ENCODE measurements at regions not wholly inside any gene's neighbourhood (a gene's known extent, or its start where the extent isn't known, plus 50 kb on each side); places are given as distances from the start of the nearest gene placed in this dataset.
A peak's percentile ranks its signal among the peaks of the same experiment; 100 is the strongest.
"Not testable (repeated sequence)": the region's sequence is repeated elsewhere in the genome, so short reads cannot be mapped to it uniquely, and the experiment has no call there.

DNA sequence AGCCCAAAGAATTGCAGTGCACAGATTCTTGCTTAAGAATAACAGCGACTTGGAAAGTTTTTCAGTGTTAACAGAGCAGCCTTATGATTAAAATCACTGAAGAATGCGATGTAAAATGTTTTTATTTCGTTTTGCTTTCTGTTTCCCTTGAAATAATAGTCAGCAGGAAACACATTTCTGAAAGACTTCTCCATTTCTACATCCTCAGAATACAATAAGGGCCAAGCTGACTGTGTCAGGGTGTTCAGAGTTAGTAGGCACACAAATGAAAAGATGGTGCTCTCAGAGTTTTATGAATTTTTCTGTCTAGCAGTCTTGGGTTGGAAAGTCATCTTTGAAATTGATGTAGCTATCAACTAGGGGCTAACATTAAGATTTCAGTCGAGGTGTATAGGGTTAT, 582.9 kb upstream of the RBFOX1 start:
- H3K4me3 ChIP-seq (ENCODE audit: low read depth, low read length) = no peak overlapping the region
- DNase-seq (ENCODE audit: low read depth) = no peak
- TF ChIP-seq, protein P1, sequence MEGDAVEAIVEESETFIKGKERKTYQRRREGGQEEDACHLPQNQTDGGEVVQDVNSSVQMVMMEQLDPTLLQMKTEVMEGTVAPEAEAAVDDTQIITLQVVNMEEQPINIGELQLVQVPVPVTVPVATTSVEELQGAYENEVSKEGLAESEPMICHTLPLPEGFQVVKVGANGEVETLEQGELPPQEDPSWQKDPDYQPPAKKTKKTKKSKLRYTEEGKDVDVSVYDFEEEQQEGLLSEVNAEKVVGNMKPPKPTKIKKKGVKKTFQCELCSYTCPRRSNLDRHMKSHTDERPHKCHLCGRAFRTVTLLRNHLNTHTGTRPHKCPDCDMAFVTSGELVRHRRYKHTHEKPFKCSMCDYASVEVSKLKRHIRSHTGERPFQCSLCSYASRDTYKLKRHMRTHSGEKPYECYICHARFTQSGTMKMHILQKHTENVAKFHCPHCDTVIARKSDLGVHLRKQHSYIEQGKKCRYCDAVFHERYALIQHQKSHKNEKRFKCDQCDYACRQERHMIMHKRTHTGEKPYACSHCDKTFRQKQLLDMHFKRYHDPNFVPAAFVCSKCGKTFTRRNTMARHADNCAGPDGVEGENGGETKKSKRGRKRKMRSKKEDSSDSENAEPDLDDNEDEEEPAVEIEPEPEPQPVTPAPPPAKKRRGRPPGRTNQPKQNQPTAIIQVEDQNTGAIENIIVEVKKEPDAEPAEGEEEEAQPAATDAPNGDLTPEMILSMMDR (IDR thresholded peaks at IDR 0.05; ENCODE audit: low read depth, low read length) = no peak
- TF ChIP-seq MYC (IDR thresholded peaks at IDR 0.05; ENCODE audit: low read depth, low read length) (no peak), POLR2A (IDR thresholded peaks at IDR 0.05; ENCODE audit: extremely low read depth, insufficient read length) (no peak)
- TF ChIP-seq, protein P2, sequence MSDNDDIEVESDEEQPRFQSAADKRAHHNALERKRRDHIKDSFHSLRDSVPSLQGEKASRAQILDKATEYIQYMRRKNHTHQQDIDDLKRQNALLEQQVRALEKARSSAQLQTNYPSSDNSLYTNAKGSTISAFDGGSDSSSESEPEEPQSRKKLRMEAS (IDR thresholded peaks at IDR 0.05; ENCODE audit: low read depth, low read length) = no peak

DNA sequence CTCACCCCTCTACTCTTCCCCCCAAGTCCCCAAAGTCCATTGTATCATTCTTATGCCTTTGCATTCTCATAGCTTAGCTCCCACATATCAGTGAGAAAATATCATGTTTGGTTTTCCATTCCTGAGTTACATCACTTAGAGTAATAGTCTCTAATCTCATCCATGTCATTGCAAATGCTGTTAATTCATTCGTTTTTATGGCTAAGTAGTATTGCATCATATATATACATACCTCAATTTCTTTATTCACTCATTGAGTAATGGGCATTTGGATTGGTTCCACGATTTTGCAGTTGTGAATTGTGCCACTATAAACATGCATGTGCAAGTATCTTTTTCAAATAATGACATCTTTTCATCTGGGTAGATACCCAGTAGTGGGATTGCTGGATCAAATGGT, 596.3 kb upstream of the RBFOX1 start:
- not testable (repeated sequence) for DNase-seq (ENCODE audit: low read depth); H3K4me3 ChIP-seq (ENCODE audit: low read depth, low read length)

DNA sequence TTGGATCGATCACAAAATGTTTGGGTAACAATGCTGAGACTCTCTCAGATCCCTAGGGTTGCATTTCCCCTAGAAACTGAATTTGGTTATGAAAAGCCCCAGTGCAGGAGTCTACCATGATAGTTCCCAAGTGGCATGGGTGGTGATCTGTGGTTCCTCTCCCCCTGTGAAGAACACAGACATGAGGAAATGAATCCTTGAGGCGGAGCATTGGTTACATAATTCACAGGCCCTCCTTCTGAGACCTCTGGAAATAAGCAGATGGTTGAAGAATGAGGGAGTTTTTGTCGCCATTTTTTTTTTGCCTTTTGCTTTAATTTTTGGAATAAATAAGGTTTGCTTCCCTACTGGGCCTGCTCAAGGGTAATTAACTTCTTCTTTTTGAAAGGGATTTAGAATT, 597.0 kb upstream of the RBFOX1 start:
- H3K4me3 ChIP-seq (ENCODE audit: low read depth, low read length) = no peak overlapping the region
- no peak for DNase-seq (ENCODE audit: low read depth)
- TF ChIP-seq, protein P1 (IDR thresholded peaks at IDR 0.05; ENCODE audit: low read depth, low read length) = no peak
- no peak for TF ChIP-seq POLR2A (IDR thresholded peaks at IDR 0.05; ENCODE audit: extremely low read depth, insufficient read length)
- TF ChIP-seq, protein P2 (IDR thresholded peaks at IDR 0.05; ENCODE audit: low read depth, low read length) = no peak
- TF ChIP-seq MYC (IDR thresholded peaks at IDR 0.05; ENCODE audit: low read depth, low read length) = no peak

DNA sequence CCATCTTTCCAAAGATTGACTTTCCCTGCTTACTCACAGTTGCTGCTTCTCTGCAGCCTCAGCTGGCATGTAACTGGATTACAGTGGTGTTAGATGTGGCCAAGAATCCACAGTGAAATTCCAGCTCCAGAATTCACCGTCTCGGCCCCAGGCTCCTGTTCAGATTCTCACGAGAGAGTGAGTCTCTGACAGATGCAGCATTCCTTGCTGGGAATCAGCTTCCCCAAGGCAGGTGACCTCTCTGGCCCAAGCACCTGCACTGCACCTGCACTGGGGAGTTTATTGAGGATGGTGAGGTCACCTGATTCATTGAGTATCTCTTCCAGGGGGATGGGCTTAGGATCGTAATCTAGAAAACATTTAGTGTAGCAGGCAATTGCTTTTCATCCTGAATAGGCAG, 600.5 kb upstream of the RBFOX1 start:
- no peak for DNase-seq (ENCODE audit: low read depth)
- TF ChIP-seq, protein P2 (IDR thresholded peaks at IDR 0.05; ENCODE audit: low read depth, low read length) = no peak
- no peak for TF ChIP-seq MYC (IDR thresholded peaks at IDR 0.05; ENCODE audit: low read depth, low read length)
- TF ChIP-seq, protein P1 (IDR thresholded peaks at IDR 0.05; ENCODE audit: low read depth, low read length) = no peak
- no peak for TF ChIP-seq POLR2A (IDR thresholded peaks at IDR 0.05; ENCODE audit: extremely low read depth, insufficient read length)
- no peak overlapping the region for H3K4me3 ChIP-seq (ENCODE audit: low read depth, low read length)

DNA sequence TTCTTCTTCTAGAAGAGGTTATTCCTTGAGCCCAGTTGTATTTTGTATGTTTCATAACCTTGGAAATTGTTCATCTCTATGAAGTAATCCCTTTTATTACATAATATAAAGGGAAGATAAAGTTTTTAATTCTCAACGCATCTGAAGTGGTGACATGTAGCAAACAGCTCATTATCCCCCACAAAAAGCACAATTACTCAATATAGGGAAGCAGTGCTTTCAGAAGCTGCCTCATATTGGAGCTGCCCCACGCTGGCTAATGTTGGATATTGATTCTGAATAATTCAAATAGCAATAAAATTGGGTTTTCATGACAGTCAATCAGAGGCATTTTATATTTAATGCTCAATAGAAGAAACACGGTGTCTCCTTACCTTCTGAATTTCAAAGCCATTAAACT, 604.3 kb upstream of the RBFOX1 start:
- no peak for TF ChIP-seq MYC (IDR thresholded peaks at IDR 0.05; ENCODE audit: low read depth, low read length)
- TF ChIP-seq, protein P1 (IDR thresholded peaks at IDR 0.05; ENCODE audit: low read depth, low read length) = no peak
- no peak for TF ChIP-seq POLR2A (IDR thresholded peaks at IDR 0.05; ENCODE audit: extremely low read depth, insufficient read length)
- TF ChIP-seq, protein P2 (IDR thresholded peaks at IDR 0.05; ENCODE audit: low read depth, low read length) = no peak
- no peak for DNase-seq (ENCODE audit: low read depth)
- H3K4me3 ChIP-seq (ENCODE audit: low read depth, low read length) = no peak overlapping the region

DNA sequence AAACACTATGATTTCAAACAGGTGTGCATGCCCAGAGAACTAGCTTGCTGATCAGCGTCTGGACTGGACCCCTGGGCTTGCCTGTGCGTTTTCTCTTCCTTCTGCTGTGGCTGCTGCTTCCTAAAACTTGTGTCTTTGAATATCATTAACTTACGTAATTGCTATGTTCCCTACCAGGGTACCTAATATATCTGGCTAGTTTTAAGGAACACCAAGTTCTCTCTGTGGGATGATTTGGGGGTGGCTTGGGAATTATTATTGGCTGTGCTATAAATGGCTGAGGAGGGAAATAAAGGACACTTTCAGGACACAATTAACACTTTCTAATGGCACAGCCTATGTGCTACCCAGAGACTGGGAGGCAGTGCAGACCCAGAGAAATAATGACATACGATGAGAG, 606.0 kb upstream of the RBFOX1 start:
- H3K4me3 ChIP-seq (ENCODE audit: low read depth, low read length) = no peak overlapping the region
- DNase-seq (ENCODE audit: low read depth) = no peak
- TF ChIP-seq, protein P2 (IDR thresholded peaks at IDR 0.05; ENCODE audit: low read depth, low read length) = no peak

DNA sequence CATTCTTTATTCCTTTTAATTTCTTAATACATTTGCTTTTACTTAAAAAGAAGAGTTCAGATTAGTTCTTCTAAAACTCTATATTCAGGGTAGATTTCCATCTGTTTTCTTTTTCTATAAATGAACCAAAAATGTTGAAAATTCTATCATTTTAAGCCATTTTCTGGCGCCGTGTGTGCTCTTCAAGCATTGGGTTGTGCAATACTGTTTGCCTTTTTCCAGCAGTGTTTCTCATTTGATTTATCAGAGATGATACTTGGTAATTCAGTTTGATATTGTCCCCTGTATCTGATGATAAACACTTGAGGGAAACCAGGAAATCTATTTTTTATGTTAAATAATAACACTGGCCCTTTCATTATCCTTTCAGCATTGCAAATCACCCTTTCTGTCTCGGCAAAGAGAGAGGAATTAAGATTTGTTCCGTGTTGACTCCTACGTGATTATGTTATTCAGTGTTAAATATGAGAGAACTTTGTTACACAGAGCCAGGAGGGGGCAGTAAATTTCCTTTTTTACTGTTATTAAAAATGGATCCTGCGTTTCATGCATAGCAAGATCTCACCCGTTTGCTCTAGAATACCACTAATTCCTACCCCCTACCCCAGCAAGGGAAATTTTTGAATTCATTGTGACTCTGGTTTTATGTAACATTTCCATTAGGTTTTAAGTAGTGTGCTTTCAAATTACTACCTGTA, 606.9 kb upstream of the RBFOX1 start:
- DNase-seq (ENCODE audit: low read depth) = peak; percentile 12
- H3K4me3 ChIP-seq (ENCODE audit: low read depth, low read length) = no peak overlapping the region
- TF ChIP-seq POLR2A (IDR thresholded peaks at IDR 0.05; ENCODE audit: extremely low read depth, insufficient read length) (no peak), MYC (IDR thresholded peaks at IDR 0.05; ENCODE audit: low read depth, low read length) (no peak)
- TF ChIP-seq, protein P1 (IDR thresholded peaks at IDR 0.05; ENCODE audit: low read depth, low read length) = no peak
- TF ChIP-seq, protein P2 (IDR thresholded peaks at IDR 0.05; ENCODE audit: low read depth, low read length) = no peak

DNA sequence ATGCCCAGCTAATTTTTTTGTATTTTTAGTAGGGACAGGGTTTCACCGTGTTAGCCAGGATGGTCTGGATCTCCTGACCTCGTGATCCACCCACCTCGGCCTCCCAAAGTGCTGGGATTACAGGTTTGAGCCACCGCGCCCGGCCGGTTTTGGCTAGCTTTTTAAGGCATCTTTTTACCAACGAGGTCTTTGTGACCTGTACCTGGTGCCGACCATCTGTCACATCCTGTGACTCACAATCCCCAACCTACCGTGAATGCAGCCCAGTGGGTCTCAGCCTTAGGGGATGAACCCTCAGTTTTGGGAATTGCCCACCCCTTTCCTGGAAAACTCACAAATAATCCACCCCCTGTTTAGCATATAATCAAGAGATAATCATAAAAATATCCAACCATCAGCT, 607.4 kb upstream of the RBFOX1 start:
- not testable (repeated sequence) for H3K4me3 ChIP-seq (ENCODE audit: low read depth, low read length)

More for the DNA sequence above, 607.4 kb upstream of the RBFOX1 start:
- not testable (repeated sequence) for DNase-seq (ENCODE audit: low read depth)
